NOMO-1 (cell line): ENCODE measurements at regions not wholly inside any gene's neighbourhood (a gene's known extent, or its start where the extent isn't known, plus 50 kb on each side); places are given as distances from the start of the nearest gene placed in this dataset.
A peak's percentile ranks its signal among the peaks of the same experiment; 100 is the strongest.

ENCODE experiments used
- DNase-seq, 2 experiments: peaks; one replicate each; lab custom pipeline; 2025; ENCODE audit not compliant: unreplicated experiment in 2 of 2; lab: John Stamatoyannopoulos, UW

DNA sequence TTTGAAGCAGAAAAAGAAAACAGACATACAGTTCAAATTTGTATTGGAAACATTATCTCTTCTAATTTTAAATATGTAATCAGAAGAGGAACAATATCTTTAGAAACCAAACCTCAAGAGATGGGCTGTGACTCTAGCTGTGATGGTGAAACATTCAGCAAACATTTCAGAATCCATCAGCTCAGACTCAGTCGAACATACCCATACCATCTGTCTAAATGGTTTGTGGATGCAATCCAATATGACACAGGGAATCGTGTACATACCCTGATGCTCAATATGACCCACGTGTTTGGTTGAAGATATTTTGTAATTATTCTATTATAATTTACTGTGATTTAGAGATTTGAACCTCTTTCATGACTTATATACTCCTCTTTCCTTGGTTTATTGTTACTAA is 665.2 kb upstream of the CDH8 start:
- DNase-seq, result no peak

DNA sequence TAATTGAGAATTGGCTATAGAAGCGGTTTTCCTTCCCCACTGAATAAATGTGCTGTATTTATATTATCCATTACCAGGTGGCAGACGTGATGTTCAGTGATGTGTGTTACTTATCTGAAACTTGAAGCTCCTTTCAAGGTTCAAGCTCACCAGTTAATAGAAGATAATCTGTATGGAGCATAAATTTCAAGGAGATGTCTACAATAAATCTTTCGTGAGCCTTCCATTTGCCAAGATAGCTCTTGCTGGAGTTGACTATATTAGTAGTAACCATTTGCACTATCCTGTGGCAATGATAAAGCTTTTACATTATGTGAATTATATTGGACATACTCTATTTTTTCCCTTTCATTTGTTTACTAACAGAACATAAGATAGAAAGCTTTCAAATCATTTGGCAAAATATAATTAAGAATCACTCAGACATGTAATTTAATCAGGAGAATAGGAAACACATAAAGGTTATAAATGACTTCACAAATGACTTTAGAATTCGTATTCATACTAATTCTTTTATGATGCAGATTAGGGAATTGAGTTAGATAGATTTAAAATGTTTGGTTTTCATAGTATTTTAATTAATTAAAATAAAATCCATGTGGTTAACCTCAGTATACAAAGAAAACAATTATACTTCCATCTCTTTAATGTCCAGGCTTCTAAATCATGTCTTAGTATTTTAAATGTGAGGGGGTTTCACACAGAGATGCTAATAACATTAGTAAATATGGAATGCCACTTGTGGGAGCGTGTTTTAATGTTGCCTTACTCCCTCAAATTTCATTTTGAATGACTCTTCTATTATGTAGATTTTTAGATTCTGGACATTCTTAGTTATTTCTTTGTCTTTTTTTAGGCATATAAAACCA is 664.4 kb upstream of the CDH8 start:
- no peak for DNase-seq

DNA sequence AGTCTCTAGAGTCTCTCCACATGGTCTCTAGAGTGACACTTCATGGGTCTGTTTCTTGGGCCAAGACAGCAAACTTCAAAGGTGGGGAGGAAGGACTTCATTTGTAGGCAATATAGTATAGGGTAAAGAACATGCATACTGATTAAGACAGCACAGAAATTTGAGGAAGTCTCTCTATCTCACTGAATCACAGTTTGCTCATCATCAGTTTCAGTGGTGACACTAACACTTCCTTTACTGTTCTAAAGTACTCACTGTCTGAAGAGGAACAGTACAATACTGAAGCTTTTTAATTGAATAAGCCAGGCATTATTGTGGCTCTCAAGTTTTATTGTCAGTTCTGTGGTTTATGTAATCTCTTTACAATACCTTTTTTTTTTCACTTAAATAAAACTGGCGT is 656.4 kb upstream of the CDH8 start:
- peak in 1 of 2 experiments; percentile 23 for DNase-seq

DNA sequence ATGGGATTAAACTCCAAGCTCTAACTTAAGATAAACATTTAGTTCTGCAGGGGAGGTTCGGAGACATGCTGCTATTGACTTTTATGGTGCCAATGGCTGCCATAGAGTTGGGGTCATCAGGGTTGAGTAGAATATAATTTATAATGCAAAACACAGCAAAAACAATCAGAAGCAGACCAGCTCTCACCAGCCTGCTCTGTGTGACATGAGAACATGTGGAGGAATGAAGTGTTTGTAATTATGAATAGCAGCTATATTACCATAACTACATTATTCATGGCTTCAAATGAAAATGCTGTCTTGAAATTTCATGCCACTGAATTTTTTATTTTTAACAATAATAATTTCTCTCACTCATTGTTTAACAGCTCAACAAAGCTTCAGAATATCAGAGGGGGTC is 645.6 kb upstream of the CDH8 start:
- DNase-seq, result no peak

DNA sequence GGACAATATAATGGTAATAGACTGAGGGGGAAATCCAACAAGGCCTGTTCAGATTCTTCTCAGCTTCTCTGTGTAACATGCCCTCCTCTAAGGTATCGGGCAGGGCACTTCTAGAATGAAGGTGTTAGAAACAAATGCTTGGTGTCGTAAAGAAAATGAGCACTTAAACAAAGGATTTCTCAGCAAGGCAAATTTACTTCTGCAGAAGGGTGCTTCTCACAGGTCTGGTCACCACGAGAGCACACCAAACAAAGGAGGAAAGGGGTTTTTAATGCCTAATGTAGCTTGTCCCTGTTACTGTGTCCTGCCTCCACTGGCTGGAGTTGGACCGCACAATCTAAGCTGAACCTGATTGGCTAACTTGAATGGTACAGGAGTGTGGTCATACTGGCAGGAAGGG is 642.6 kb upstream of the CDH8 start:
- no peak for DNase-seq

DNA sequence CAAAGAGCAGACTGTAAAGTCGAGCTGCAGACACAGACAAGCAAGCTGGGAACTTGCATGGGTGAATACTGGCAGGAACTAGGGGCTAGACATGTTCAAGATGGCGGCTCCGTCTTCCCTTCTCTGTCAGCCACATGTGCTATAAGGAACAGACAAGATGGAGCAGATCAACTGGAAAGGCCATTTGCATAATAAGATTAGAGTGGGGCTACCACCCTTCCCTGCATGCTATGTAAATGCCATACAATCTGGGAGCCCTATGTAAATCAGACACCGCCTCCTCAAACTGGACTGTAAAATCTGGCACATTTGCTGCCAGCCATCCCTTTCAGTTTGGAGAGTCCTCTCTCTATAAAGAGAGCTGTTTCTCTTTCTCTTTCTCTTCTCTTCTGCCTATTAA is 640.1 kb upstream of the CDH8 start:
- no peak for DNase-seq

DNA sequence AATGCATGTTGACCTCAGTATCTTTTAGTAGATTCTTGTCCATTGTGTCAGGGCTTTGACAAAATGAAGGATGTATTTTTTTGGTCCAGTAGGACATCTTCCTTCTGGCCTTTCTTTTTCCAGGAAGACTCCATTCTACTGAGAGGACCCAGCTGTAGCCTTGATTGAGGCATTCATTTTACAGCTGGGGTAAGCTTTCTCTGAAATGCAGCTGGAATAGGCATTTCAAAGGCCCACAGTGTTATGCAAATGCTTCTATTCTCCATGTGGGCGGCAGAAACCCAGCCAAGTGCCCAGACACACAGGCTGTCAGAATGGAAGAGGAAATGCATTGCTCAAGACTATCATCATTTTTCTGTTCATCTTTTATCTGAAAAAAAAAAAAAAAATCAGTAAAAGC is 629.0 kb upstream of the CDH8 start:
- DNase-seq, result no peak

DNA sequence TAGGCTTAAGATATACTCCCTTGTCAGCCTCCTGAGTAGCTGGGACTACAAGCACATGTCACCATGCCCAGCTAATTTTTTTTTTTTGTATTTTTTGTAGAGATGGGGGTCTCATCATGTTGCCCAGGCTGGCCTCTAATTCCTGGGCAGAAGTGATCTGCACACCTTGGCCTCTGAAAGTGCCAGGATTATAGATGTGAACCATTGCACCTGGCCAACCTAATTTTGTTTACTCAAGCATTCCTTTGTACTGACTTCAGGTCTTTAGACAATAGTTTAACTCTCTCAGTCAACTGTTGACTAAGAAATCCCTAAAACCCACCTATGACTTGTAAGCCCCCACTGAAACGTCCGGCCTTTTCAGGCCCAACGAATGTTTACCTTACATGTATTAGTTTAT is 628.3 kb upstream of the CDH8 start:
- no peak for DNase-seq

DNA sequence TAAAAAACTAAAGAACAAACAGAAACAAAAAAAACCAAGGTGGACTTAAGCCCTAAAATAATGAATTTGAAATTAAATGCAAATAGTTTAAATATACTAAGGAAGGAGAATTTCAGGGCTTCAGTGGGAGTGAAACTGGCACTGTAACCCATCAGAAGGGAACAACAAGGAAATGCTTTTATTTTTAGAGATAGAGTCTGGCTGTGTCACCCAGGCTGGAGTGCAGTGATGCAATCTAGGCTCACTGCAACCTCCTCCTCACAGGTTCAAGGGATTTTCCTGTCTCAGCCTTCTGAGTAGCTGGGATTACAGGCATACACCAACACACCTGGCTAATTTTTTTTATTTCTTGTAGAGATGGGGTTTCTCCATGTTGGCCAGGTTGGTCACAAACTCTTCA is 625.2 kb upstream of the CDH8 start:
- DNase-seq, result no peak

DNA sequence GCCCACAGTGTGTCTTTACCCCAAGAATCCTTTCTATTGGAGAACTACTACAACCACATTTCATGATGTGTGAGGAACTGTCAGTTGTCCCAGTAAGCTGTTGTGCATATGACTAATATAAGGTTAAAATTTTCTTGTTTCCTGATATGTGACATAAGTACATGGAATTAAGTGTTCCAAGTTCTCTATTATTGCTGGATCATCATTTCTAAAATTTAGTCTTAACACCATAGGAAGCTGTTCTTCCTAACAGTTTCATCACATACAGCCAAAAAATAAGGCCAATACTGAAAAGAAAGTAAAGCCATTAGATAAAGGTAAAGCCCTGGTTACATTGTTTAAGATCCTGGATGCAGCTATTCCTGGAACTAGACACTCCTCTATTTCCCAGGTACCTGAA is 620.9 kb upstream of the CDH8 start:
- DNase-seq, result no peak

DNA sequence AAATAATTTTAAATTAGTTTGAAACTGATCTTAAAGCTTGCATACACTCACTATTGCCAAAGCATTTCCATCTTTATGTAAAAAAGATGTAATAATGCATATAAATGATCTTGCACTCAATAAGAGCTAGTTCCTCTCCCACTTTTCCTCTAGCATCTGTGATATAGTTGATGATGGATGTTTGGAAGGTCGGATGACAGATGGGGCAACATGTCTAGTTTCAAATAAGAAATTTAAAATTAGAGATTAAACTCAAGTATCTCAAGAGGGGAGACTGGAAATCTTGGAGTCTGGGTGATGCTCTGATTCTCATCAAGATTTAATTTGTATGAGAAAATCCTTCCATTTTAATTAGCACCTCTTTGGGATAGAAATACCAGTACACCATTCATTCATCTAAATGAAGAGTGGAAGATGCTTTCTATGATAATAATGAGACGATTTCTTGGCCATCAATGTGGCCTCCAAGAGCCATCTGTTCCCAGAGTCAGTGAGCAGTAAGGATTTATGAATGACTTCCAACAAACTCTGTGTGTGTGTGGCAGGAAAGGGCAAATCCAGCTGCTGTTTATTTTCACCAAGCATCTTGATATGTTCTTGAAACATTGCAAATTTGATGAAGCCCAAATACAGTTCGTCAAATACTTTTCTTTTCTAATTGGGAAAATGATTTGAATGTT is 616.3 kb upstream of the CDH8 start:
- DNase-seq, result no peak

DNA sequence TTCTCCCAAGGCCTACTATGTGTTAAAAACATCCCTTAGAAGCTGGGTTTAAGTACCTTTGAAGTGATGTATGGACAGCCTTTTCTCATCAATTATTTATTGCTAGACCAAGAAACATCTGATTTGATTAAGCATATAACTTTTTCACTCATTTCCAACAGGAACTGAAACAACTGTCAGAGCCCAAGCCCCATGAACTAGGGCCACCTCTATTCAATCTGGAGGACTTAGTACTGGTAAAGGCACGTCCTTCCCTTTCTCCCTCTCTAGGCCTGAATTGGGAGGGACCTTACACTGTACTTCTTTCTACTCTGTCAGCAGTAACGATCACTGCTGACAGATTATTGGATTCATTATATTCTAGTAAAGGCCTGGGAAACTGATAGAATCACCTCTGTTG is 612.0 kb upstream of the CDH8 start:
- no peak for DNase-seq

DNA sequence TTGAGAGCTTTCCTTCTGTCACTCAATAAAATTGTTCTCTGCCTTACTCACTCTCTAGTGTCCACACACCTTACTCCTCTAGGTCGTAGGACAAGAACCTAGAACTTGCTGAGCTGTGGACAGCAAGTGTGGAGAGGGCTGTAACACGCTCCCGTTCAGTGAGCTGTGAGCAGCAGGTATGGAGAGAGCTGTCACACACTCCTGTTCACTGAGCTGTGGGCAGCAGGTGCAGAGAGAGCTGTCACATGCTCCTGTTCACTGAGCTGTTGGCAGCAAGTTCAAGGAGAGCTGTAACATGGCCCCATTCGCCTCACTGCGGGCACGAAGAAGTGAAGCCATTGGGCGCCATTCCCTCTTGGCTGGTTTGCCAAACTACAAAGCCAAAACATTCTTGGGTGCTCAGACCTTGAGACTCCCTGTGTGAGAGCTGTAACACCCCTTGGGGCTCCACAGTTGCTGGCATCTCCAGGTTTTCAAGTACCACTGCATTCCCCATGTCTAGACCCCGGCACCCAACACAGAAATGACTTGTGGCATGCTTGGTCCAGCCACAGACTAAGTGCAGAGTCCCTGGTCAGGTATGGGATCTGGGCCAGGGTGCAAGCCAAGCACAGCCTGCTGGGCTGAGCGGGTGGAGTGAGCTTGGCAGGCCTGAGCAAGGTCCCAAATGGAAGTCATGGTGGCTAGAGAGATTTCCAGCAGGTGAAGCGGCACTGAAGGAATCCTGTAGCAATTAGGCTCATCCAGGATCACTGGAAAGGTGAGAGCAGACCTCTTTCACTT is 608.0 kb upstream of the CDH8 start:
- DNase-seq, result no peak

DNA sequence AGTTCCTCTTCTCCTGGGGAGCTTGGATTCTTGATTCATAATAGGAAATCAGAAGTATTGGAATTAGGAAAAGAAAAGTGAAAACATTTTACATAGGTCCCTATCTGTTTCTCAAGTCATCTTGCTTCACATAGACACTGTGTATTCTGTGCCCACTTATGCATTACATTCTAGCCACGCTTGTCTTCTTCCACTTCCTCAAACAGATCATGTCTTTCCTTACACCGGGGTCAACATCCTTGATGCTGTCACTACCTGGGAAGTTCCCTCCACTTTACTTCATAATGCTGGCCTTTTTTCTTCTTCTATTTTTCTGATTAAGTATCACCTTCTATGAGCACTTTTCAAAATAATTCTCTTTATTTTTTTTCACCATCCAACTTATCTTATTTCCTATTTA is 606.4 kb upstream of the CDH8 start:
- DNase-seq, result no peak

DNA sequence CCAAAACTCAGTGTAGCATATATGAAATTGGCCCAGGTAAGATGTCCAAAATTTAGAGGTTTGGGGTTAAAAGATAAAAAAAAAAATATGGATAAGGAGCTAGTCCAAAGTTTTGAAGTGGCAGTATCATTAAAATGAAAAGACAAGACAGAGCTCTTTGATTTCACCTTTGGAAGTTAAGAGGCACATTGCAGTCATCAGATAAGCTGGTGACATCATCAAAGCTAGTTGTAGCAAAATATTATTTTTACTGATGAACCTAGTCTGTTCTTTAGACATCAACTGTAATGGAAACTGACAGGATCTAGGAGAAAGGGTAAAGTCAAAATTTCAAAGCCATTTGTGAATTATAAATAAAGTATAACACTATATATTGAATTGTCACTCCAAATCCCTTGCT is 603.7 kb upstream of the CDH8 start:
- no peak for DNase-seq

DNA sequence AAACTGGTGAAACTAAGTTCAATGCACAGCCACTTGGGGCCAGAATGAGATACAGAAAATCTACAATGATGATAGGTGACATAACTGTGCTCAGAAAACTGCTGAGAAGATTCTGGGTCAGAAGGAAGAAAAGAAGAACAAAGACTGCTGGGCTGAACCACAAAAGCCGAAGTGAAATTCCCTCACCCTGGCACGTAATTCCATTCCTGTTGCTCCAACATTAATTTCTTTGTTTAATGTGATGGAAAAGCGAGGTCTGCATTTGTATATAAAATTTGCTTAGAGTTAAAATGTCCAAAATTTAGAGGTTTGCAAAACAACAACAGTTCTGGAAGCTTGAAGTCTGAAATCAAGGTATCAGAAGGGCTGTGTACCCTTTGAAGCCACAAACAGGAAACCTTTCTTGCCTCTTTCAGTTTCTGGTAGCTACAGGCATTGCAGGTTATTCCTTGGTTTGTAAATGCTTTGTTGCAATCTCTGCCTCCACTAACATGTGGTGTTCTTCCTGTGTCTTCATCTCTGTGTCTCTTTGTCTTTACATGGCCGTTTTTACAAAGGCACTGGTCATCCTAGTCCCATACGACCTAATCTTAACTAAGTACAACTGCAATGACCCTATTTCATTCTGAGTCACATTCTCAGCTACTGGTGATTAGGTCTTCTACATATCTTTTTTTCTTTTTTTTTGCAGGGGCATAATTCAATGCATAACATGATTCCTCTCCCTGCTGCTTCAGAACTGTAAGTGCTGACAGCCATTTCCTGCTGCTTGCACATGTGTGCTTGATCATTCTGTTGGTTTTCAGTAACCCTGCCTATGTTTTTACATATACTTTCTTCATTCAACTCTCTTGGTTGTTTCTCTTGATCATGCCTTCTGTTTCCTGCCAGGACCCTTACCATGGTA is 603.0 kb upstream of the CDH8 start:
- peak in 1 of 2 experiments; percentile 0 for DNase-seq

DNA sequence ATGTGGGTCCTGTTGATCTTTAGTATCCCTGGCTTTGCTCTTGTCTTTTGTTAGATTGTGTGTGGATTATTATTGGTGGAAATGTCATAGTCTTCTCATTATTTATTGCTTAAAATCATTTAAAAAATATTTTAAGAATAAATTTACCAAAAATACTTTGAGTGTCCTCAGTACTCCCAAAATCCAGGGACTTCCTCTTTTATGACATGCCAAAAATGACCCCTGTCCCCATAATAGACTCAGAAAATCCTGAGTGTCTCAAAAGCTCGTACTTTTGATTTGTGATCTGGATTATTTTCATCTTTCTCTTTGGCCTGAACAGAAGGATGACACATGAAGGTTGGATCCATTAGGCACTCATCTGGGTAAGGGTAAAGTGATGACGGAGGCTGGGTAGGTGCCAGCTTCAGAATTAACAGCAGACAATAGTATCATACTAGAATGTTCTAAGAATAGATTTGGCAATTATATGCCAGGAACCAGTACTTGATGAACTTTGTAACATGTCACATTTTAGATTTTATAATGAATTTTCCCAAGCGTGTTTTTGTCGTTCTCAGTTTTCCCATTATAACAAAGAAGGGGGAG is 602.2 kb upstream of the CDH8 start:
- DNase-seq, result no peak

DNA sequence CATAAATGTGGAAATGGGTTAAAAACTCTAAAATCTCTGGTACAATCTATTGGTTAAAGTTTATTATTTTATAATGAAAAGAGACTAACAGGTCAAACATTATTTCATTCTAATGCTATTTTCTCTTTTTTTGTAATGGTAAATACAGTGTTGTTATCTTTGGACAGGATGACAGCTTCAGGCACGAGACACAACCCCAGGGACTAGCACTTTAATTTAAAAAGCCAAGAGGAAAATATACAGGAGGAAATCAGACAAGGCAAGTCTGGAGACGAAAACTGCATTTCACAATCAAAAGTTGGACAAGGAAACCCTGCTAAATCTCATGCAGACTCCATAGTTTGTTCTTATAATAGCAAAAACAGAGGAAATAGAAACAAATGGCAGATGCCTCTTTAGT is 589.1 kb upstream of the CDH8 start:
- DNase-seq, result no peak

DNA sequence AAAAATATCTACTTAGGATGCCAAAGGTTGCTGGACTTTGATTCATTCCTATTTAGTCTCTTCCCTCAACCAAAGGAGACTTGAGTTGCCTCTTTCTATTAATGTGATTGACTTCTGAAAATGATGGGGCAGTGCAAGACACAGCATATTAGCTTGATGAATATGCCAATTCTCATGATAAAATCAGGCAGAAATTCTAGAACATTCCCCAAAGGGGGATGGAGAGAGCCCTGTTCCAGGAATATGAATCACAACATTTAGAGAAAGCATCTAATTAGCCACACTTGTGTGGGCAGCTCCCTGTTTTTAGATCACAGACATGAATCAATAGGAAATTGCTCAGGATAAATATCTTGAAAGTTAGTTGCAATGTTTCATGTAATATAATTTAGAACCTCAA is 584.0 kb upstream of the CDH8 start:
- DNase-seq, result no peak

DNA sequence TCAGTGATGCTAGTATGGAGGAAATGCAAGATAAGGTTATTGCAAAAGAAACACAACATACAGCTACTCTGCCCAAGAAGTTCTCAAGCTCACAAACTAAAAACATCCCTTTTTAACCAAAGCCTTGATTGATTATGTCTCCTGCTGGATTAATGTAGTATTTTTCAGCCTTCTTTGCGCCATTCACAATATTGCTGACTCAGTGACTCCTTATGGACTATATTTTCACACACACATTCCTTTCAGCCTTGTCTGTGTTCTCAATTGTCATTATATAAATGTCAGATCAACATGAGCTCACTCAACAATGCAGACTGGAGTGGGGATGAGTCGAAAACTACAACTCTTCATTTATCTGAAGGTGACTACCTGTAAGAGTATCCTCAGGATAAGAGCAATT is 579.3 kb upstream of the CDH8 start:
- no peak for DNase-seq
